CD4-positive, alpha-beta T cell treated with Interleukin-2 at 100 ng/mL for 4 hours (primary cell): ENCODE measurements at regions not wholly inside any gene's neighbourhood (a gene's known extent, or its start where the extent isn't known, plus 50 kb on each side); places are given as distances from the start of the nearest gene placed in this dataset.

ENCODE experiments used
- DNase-seq: peaks from one replicate; pipeline ENCODE4 v3.0.0-alpha.2; 2020; ENCODE audit warnings: low spot score

- no peak for DNase-seq
Measured at GRCh38 chr3:18825665-18826064, 322.6 kb upstream of the KCNH8 start.

DNA sequence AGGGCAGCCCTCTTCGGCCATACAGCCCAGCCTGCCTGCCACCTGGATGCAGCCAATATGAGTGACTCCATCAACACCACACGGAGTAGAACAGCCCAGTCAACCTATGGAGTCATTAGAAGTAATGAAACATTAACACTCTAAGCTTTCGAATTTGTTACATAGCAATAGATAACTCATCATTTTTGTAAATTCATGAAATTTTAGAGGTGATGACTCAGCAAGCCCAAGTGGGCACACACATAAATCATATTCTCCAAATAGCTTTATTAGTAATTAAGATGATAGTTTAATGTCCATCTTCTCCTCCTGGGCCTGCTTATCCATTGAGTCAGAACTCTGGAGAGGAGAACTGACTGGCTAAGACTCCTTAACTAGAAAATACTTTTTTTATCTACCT, 335.0 kb upstream of the KCNH8 start:
- DNase-seq = no peak

DNA sequence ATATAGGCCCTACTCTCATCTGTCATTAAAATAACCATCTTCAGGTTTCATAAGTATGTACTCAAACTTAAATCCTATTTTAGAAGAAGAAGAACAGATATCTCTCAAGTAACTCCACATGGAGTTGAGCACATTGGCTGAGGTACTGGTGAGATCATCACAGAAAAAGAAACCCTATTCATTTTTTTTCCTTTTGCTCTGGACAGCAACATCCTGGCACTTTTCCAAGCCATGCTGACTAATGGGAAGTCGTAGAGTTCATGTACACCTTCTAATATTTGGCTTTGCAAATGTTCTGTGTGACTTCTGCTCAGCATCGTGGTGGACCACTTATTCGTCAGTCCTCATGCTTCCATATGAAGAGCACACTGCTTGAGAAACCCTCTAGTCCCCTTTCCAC, 336.0 kb upstream of the KCNH8 start:
- no peak for DNase-seq

- no peak for DNase-seq
Measured at GRCh38 chr3:18810306-18810661, 338.0 kb upstream of the KCNH8 start.

DNA sequence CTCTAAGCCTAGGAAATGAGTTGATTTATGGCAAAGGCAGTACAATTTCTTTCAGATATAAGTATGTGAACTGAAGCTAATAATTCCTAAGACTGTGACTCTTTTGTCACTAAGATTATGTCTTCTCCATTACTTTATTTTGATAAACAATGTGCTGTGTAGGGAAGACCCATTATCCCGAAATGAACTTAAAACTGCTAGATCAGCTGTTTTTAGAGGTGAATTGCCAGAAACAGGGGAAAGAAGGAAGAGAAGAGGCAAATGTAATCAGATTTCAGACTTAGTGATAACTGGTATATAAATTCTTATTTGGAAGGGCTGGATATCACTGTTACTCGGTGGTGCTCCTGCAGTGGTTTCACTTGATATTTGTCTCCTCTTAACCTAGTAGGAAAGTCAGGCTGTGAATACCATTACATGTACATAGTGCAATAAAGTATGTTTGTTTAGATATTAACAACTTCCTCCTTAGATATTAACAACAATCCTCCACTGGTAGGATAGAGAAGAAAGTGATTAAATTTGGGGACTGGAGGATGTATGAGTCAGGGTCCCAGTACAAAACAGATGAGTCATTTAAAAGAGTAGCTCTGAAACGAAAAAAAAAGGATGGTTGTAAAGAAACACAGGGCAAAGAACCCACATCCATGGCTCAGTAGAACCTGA, 338.5 kb upstream of the KCNH8 start:
- no peak for DNase-seq

GRCh38 chr3:18808429-18808828, 339.9 kb upstream of the KCNH8 start:
- no peak for DNase-seq

DNA sequence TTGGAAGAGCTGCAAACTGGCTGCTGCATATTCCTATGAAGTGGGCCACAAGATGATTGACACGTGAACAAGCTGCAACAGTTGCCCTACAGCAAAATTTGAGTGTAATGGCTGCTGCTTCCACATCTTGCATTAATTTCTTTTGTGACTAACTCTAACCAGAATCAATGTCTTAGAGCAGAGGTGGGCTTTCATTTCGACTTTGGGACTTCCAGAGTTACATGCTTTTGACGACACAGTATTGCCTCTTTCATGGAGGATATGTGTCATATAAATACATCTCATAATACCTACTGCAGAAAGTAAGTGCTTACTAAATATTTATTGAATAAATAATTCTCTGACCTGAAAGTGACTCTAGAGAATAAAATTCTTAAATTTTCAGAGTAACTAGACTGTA, 340.7 kb upstream of the KCNH8 start:
- no peak for DNase-seq

DNA sequence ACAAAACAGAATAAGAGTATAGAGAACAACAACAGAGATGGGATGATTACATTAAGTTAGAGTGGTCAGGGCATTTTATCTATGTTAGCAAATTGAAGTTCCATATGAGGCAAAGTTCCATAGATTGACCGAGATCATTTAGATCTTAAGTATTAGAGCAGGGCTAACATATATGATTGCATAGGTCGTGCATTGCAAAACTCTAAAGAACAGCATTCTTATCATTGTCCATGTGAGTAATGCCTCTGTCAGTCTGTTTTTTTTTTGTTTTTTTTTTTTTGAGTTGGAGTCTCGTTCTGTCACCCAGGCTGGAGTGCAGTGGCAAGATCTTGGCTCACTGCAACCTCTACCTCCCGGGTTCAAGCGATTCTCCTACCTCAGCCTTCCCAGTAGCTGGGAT, 341.7 kb upstream of the KCNH8 start:
- no peak for DNase-seq

- DNase-seq = no peak
Measured at GRCh38 chr3:18797378-18797777, 350.9 kb upstream of the KCNH8 start.

DNA sequence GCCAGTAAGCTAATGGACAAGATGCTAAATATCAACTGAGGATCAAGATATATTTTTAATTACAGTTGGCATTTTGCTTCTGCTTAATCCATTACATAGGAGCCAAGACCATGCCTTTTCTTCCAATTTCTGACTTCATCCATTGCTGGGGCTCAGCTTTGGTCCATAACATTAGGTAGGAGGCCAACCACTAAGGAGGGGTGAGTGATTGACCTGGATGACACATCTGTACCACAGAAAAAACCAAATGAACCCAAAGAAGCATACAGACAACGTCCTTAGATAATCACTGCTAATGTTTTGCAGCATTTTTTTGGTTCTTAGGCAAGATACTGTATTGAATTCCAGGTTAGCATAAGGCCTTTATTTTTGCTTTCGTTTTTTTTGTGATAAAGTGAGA, 353.2 kb upstream of the KCNH8 start:
- no peak for DNase-seq

- no peak for DNase-seq
Measured at GRCh38 chr3:18791752-18792151, 356.6 kb upstream of the KCNH8 start.

GRCh38 chr3:18791182-18791581, 357.1 kb upstream of the KCNH8 start:
- DNase-seq = no peak

DNA sequence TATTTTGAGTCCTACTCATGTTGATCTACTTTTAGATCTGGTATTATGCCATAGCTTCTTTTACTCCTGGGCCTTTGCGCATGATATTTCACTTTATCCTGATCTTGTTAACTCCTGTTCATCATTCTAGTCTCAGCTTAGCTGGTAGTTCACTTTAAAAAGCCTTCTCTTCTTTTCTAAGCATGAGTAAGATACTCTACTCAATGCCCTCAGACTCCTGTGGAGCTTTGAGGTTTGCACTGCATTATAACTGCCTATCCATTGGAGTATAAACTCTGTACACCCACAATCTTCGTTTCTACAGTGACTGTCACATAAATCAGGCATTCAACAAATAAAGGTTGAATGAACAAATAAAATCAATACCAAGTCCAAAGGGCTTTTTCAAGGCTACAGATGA, 357.9 kb upstream of the KCNH8 start:
- DNase-seq = no peak

DNA sequence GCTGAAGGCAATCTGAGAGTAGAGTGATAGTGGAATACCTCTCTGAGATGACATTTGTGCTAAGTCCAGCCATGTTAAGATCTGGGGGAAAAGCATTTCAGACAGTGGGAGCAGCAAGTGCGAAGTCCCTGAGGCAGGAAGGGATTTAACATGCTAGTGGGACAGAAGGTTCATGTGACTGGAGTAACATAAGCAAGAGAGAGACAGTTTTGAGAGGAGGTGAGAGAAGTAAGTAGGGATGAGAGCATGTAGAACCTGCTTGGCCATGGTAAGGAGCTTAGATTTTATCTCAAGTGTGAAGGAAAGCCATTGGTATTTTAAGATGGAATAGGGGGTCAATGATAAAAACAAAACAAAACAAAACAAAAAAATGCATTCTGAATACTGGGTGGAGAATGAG, 358.6 kb upstream of the KCNH8 start:
- no peak for DNase-seq

GRCh38 chr3:18787441-18787840, 360.9 kb upstream of the KCNH8 start:
- DNase-seq = no peak

DNA sequence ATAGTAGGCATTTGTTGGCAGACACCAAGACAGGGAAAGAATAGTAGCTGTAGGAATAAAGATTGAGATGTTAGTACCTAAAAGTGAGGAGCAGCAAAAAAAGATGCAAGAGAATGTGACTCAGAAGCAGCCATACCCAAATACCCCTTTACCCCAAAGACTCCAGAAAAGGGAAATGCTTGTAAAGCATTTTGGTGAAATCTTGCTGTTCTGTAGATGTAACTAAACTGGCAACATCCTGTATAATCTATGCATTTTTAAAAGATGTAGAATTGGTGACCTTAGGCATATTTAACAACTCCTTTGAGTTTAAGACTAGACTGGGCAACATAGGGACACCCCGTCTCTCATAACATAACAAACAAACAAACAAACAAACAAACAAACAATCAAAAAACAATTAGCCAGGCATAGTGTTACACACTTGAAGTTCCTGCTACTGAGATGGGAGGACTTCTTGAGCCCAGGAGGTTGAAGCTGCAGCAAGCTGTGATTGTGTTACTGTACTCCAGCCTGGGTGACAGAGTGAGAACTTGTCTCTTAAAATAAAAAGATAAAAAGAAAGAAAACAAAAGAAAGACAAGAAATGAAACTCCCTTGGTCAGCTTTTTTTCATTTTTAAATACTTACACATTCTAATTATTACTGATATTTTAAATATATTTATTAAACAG, 361.5 kb upstream of the KCNH8 start:
- no peak for DNase-seq

DNA sequence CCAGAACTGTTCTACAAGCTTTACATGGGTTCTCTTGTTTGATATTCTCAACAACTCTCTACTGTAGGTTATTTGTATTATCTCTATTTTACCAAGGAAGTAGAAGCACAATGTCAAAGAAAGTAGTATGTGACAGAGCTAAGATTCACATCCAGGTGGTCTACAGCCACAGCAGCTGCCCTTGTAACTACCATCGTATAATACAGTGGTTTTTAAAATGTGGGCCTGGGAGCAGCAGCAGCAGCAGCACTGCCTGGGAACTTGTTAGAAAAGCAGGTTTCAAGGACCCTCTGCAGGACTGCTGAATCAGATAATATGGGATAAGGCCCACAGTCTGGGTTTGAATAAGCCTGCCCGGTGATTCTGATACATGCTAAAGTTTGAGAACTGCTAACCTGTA, 357.1 kb upstream of the SATB1 start:
- DNase-seq = no peak

DNA sequence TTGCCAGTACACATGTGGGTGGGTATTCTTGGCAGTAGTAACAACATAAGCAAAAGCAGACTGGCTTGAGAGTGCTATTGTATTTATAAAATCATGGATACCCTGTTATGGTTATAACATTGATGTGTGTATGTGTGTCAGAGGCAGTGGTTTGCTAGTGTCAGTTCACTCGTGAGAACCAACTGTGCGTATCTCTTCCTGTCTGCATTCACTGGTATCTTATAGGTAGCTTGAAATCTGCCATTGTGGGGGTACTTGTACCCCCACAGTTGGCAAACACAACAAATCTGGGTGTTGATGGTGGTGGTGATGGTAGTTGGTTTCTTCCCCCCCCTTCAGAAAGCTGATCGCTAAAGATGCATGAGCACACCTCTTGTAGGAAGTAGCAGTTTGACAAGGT, 355.8 kb upstream of the SATB1 start:
- no peak for DNase-seq

DNA sequence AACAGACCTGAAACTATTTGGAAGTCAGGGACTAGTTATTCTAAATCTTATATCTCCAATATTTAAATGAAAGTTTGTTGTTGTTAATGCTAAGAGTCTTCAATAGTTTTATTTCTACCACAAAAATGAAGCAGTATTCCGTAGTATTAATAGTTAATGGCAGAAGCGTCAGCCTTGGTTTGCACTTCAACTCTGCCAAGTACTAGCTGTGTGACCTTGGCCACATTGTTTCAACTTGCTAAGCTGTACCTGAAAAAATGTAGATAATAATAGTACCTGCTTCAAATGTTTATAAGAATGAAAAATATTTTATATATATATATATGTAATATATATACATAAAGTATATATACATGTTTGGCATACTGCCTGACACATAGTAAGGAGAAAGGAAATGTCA, 354.6 kb upstream of the SATB1 start:
- DNase-seq = no peak

- DNase-seq = no peak
Measured at GRCh38 chr3:18778598-18778997, 353.5 kb upstream of the SATB1 start.

DNA sequence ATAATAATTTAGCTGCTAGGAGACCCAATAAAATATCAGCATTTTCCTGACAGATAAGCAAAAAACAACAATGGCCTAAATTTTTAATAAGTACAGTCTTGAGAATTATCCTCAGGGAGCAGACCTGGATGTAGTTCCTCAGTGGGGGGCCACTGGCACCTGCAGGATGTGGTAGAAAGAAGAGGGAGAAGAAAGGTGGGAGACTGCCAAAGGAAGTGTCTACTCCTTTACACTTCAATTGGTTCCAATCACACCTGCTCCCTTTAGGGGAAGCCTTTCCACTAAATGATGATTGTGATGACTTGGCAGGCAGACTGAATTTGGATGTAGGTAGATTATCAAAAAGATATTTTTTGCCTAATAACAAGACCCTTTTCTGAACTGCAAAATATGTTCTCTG, 353.0 kb upstream of the SATB1 start:
- no peak for DNase-seq

- DNase-seq = no peak
Measured at GRCh38 chr3:18775501-18775900, 350.4 kb upstream of the SATB1 start.

DNA sequence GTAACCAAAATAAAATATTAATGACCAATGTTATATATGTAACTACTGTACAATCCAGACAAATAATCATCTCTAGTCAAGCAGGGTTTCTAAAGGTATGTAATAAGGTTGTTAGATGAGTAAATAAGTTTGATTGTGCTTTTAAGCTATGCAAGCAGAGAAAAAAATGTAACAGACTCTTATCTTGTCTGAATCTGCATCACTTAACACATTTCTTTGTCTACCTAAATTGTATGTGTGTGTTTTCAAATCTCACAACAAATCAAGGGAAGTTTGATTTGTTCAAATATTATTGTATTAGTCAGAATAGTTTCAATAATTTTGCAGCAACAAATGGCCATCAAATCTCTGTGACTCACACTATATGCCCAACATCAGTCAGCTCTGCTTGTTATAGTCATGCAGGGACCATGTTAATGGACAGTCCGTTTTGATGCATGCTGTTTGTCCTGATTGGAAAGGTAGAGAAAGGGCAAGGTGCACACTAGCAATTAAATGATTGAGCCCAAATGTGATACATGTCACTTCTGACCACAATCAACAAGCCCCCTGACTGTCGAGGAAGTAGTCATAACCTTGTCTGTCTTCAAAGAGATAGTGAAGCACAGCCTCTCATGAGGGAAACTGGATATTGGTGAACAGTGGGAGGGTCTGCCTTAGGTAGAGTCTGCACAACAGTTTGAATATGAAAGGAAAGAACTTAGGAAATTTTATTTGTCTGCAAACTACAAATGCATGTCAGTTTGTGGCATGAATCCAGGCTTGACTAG, 349.4 kb upstream of the SATB1 start:
- DNase-seq = no peak
